ENCODE measurements at regions not wholly inside any gene's neighbourhood (a gene's known extent, or its start where the extent isn't known, plus 50 kb on each side); places are given as distances from the start of the nearest gene placed in this dataset.

DNA sequence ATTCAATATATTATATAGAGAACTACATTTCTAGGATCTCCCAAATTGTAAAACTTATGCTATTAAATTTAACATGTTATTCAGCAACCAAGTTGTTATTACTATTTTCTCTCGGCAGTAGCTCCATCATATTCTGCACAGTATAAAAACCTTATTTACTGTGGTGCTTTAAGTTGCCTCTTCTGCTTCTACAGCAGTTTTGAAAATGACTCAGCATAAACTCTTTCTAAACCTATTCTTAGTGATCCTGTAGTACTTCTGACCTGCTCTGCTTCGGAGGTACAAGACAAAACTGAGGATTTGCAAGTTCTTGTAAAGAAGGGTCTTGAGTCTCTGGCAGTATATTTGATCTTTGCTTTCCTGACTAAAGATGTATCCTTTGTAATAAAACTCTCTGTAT is 567.2 kb downstream of the TMX3 start:
- TF ChIP-seq TAF1 (IDR thresholded peaks at IDR 0.05; ENCODE audit: low read depth, low read length) (no peak), POLR2A (IDR thresholded peaks at IDR 0.05; ENCODE audit: low read depth, low read length) (no peak), POLR2AphosphoS5 (IDR thresholded peaks at IDR 0.05; ENCODE audit: low read depth, low read length) (no peak), SPI1 (IDR thresholded peaks at IDR 0.05; ENCODE audit: low read depth, low read length) (no peak), POU2F2 (IDR thresholded peaks at IDR 0.05; ENCODE audit: low read depth, low read length) (no peak)

Data from GM12891 (cell line).